OCI-LY3 (cell line): ENCODE measurements at regions not wholly inside any gene's neighbourhood (a gene's known extent, or its start where the extent isn't known, plus 50 kb on each side); places are given as distances from the start of the nearest gene placed in this dataset.

Experiments used
- H2AFZ ChIP-seq: fragments of 200-600, 300-600 bp; shearing (Covaris generic); 2 replicates; pipeline ENCODE4 v1.6.0; 2014; ENCODE audit warnings: antibody characterized with exemption, low read depth, low read length
- H3K27ac ChIP-seq: fragments of 200-600, 300-600 bp; sonication (generic); 2 replicates; pipeline ENCODE4 v1.5.1; 2014; ENCODE audit warnings: mild to moderate bottlenecking, low read length, moderate library complexity, mixed read lengths
- H3K27me3 ChIP-seq: fragments of 200-600, 300-600 bp; sonication (generic); 2 replicates; pipeline ENCODE4 v1.6.1; 2014; ENCODE audit warnings: low read depth, low read length, mixed read lengths
- H3K36me3 ChIP-seq: fragments of 200-600, 300-600 bp; sonication (generic); replicated peaks from 2 replicates; pipeline ENCODE3; 2014; ENCODE audit warnings: low read depth, low read length, mixed read lengths
- H3K4me1 ChIP-seq: fragments of 300-600, 200-600 bp; sonication (generic); 2 replicates; pipeline ENCODE4 v1.6.1; 2014; ENCODE audit warnings: low read length, mixed read lengths
- H3K4me2 ChIP-seq: fragments of 200-600, 300-600 bp; sonication (generic); 2 replicates; pipeline ENCODE4 v1.6.1; 2014; ENCODE audit warnings: low read length, mixed read lengths
- H3K4me3 ChIP-seq: fragments of 300-600, 200-600 bp; sonication (generic); 2 replicates; pipeline ENCODE4 v1.5.1; 2014; ENCODE audit warnings: antibody characterized with exemption, mild to moderate bottlenecking, low read length, moderate library complexity
- H3K79me2 ChIP-seq: fragments of 300-600, 200-600 bp; shearing (Covaris generic); 2 replicates; pipeline ENCODE4 v1.6.1; 2014; ENCODE audit warnings: mild to moderate bottlenecking, low read length, mixed read lengths
- H3K9ac ChIP-seq: fragments of 300-600, 200-600 bp; shearing (Covaris generic); 2 replicates; pipeline ENCODE4 v1.6.0; 2014; ENCODE audit warnings: mild to moderate bottlenecking, low read length, moderate library complexity
- H3K9me3 ChIP-seq: fragments of 200-600, 300-600 bp; shearing (Covaris generic); 2 replicates; pipeline ENCODE4 v1.6.1; 2014; ENCODE audit warnings: low read length, mixed read lengths; ENCODE audit not compliant: insufficient read depth
- H4K20me1 ChIP-seq: fragments of 200-600, 300-600 bp; sonication (generic); 2 replicates; pipeline ENCODE4 v1.6.1; 2016; ENCODE audit warnings: low read length, mixed read lengths; ENCODE audit not compliant: insufficient read depth
- EZH2phosphoT487 ChIP-seq: fragments of 200-600 bp; shearing (Covaris generic); IDR thresholded peaks from 2 replicates; pipeline ENCODE4 v1.6.1; 2018; ENCODE audit warnings: antibody characterized with exemption, mixed run types, low read depth
- TF ChIP-seq, protein P1 (sequence below): fragments of 200-600, 300-600 bp; sonication (generic); IDR thresholded peaks from 2 replicates; pipeline ENCODE4 v1.5.1; 2014; ENCODE audit warnings: antibody characterized with exemption, low read length, low read depth

- H2AFZ ChIP-seq = no peak overlapping the region
- TF ChIP-seq, protein P1, sequence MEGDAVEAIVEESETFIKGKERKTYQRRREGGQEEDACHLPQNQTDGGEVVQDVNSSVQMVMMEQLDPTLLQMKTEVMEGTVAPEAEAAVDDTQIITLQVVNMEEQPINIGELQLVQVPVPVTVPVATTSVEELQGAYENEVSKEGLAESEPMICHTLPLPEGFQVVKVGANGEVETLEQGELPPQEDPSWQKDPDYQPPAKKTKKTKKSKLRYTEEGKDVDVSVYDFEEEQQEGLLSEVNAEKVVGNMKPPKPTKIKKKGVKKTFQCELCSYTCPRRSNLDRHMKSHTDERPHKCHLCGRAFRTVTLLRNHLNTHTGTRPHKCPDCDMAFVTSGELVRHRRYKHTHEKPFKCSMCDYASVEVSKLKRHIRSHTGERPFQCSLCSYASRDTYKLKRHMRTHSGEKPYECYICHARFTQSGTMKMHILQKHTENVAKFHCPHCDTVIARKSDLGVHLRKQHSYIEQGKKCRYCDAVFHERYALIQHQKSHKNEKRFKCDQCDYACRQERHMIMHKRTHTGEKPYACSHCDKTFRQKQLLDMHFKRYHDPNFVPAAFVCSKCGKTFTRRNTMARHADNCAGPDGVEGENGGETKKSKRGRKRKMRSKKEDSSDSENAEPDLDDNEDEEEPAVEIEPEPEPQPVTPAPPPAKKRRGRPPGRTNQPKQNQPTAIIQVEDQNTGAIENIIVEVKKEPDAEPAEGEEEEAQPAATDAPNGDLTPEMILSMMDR = no peak
- no peak for TF ChIP-seq EZH2phosphoT487
- H3K9me3 ChIP-seq = no peaks in the 10 kb centered on the region
- H3K4me1 ChIP-seq = peaks cover 8% of the 10 kb centered on the region
- no peak overlapping the region for H3K27ac ChIP-seq
- H3K4me2 ChIP-seq = no peak overlapping the region
- no peaks in the 10 kb centered on the region for H3K79me2 ChIP-seq
- no peak overlapping the region for H3K9ac ChIP-seq
- no peak overlapping the region for H3K4me3 ChIP-seq
- no peaks in the 10 kb centered on the region for H4K20me1 ChIP-seq
- peaks cover 5% of the 10 kb centered on the region; the same call in 1 of the 2 replicates for H3K27me3 ChIP-seq
- no peaks in the 10 kb centered on the region for H3K36me3 ChIP-seq
Measured at GRCh38 chr21:38742580-38743260, 63.0 kb upstream of the ETS2 start.

DNA sequence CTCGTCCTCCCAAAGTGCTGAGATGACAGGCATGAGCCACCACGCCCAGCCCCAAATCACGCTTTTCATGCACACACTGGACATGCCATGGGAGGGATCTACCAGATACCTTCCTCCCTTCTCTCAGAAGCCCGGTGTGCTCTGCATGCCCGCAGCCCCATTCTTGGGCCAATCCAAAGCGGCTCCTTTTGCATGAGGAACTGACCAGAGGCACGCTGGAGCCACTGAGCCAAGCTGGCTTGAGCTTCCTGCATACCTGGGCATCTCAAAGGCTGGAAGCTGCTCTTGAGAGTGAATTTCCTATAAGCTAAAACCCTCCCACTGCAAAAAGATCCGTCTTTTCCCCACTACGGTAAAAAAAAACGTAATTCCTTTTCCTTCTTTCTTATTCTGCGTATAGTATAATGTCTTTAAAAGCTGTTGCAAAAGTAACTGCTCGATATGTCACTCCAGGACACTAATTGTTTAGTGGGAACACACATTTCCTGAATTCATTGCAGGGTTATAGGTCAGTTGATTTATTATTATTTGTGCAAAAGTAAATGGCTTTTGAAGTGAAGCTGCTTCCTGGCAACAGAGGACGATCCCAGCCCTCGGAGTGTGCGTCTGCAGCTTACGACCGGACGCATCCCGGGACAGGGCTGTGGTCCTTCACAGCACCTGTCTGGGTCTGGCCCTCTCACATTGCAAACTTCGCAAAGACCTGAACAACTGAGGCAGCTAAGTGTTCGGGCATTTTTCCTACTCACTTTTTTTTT lies 61.8 kb upstream of the ETS2 start:
- H3K9ac ChIP-seq = no peak overlapping the region
- no peaks in the 10 kb centered on the region for H3K79me2 ChIP-seq
- no peak overlapping the region for H2AFZ ChIP-seq
- TF ChIP-seq, protein P1 = no peak
- TF ChIP-seq EZH2phosphoT487 = no peak
- no peaks in the 10 kb centered on the region for H4K20me1 ChIP-seq
- no peak overlapping the region for H3K4me3 ChIP-seq
- H3K36me3 ChIP-seq = no peaks in the 10 kb centered on the region
- H3K27me3 ChIP-seq = peaks cover 8% of the 10 kb centered on the region; the same call in 1 of the 2 replicates
- H3K4me1 ChIP-seq = peaks cover 4% of the 10 kb centered on the region; the same call in 1 of the 2 replicates
- no peak overlapping the region for H3K4me2 ChIP-seq
- H3K27ac ChIP-seq = no peak overlapping the region
- no peaks in the 10 kb centered on the region for H3K9me3 ChIP-seq

DNA sequence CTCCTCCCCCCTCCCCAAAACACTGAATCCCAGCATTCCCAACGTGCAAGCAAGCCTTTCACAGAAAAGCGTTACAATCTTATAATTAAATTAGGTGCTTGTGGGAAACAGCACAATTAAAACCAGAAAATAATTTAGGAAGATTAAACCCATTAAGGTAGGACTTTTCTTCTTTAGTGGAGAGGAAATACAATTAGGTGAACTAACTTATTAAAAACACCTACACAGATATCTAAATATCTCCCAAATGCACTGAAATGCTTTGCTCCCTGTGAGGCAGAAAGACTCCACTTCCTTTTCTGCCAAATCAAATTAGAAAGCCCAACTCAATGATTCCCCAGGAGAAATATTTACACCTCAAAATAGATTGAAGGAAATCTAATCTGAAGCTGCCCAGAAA lies 60.9 kb upstream of the ETS2 start:
- H3K36me3 ChIP-seq = no peaks in the 10 kb centered on the region
- H3K4me2 ChIP-seq = no peak overlapping the region
- H3K27me3 ChIP-seq = peaks cover 8% of the 10 kb centered on the region; the same call in 1 of the 2 replicates
- TF ChIP-seq EZH2phosphoT487 = no peak
- H3K27ac ChIP-seq = no peak overlapping the region
- H3K4me1 ChIP-seq = peaks cover 4% of the 10 kb centered on the region; the same call in 1 of the 2 replicates
- H2AFZ ChIP-seq = no peak overlapping the region
- H3K4me3 ChIP-seq = no peak overlapping the region
- no peaks in the 10 kb centered on the region for H3K79me2 ChIP-seq
- no peaks in the 10 kb centered on the region for H3K9me3 ChIP-seq
- H4K20me1 ChIP-seq = no peaks in the 10 kb centered on the region
- H3K9ac ChIP-seq = no peak overlapping the region

DNA sequence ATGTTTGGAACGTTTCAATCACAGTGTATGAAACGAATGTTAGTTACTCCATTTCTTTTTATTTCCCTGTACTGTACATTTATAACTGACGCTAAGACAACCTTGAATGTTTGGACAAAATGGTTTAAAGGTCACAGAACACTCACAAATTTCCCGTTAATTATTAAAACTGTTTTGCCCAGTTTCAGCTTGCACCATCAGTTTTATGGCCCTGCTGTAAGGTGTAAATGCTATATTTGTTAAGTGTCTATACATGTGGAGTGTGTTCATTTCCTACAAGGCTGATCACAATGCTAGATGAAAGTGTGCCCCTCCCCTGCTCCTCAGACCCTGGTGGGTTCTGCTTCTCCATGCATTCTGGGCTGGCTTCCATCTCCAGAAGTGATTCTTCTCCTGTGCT lies 57.9 kb upstream of the ETS2 start:
- Histone ChIP-seq H3K27me3 (peaks cover 8% of the 10 kb centered on the region; the same call in 1 of the 2 replicates), H3K4me2 (no peak overlapping the region), H3K9ac (no peak overlapping the region), H2AFZ (no peak overlapping the region), H3K4me1 (no peaks in the 10 kb centered on the region), H3K4me3 (no peak overlapping the region), H3K36me3 (no peaks in the 10 kb centered on the region), H3K27ac (no peak overlapping the region), H3K9me3 (no peaks in the 10 kb centered on the region), H4K20me1 (no peaks in the 10 kb centered on the region), H3K79me2 (no peaks in the 10 kb centered on the region)
- TF ChIP-seq, protein P1 = no peak
- no peak for TF ChIP-seq EZH2phosphoT487
